Heart right ventricle (tissue), 16 donors: ENCODE measurements at regions not wholly inside any gene's neighbourhood (a gene's known extent, or its start where the extent isn't known, plus 50 kb on each side); places are given as distances from the start of the nearest gene placed in this dataset.

Experiments
- ATAC-seq, 8 donors: fragments of 200-7000 bp; cut with Tn5 transposase; one replicate each; pipeline ENCODE4 v1.9.1; 2020; ENCODE audit warnings: mild to moderate bottlenecking in 8 of 8, moderate library complexity in 8 of 8, moderate number of reproducible peaks in 1 of 8
- DNase-seq, 2 donors: peaks; one replicate each; pipeline ENCODE4 v3.0.0-alpha.2; 2020
- H3K27ac ChIP-seq, 10 donors: fragments of 200-600 bp; sonication (generic) in 2 of 10; one replicate each; pipeline versions ENCODE4 v1.5.0 to v1.8.0; 2020 to 2022; ENCODE audit warnings: mild to moderate bottlenecking in 3 of 10
- H3K27me3 ChIP-seq, 7 donors: fragments of 200-600 bp; one replicate each; pipeline ENCODE4 v1.8.0; 2021 to 2022; ENCODE audit warnings: mild to moderate bottlenecking in 2 of 7
- H3K36me3 ChIP-seq, 9 donors: fragments of 200-600 bp; sonication (generic) in 1 of 9; one replicate each; pipeline versions ENCODE4 v1.5.0 to v1.8.0; 2020 to 2022; ENCODE audit warnings: mild to moderate bottlenecking in 2 of 9
- H3K4me1 ChIP-seq, 9 donors: fragments of 200-600 bp; sonication (generic) in 1 of 9; one replicate each; pipeline versions ENCODE4 v1.5.0 to v1.8.0; 2020 to 2022; ENCODE audit warnings: mild to moderate bottlenecking in 4 of 9
- H3K4me3 ChIP-seq, 10 donors: fragments of 200-600 bp; sonication (generic) in 2 of 10; one replicate each; pipeline versions ENCODE4 v1.5.0 to v1.8.0; 2020 to 2022; ENCODE audit warnings: mild to moderate bottlenecking in 7 of 10, moderate library complexity in 2 of 10
- H3K9me3 ChIP-seq, 11 donors: fragments of 200-600 bp in 10 of 11; sonication (generic) in 2 of 11; one replicate each; pipeline versions ENCODE4 v1.5.0 to v1.8.0; 2013 to 2022; ENCODE audit warnings: mild to moderate bottlenecking in 2 of 11, control low read depth in 1 of 11, moderate library complexity in 1 of 11
- CTCF ChIP-seq, 9 donors: fragments of 200-600 bp; sonication (generic) in 2 of 9; IDR thresholded peaks; one replicate each; pipeline versions ENCODE4 v1.5.0 to v1.8.0; 2021 to 2022; ENCODE audit warnings: antibody characterized with exemption in 9 of 9, mild to moderate bottlenecking in 5 of 9, moderate library complexity in 1 of 9
- WGBS, 2 donors: extraction: QIAGEN DNeasy Blood & Tissue Kit; methylation state at CpG; one replicate each; pipeline ENCODE4 v1.1.7; 2013; ENCODE audit warnings: inconsistent platforms in 1 of 2; 5-methylcytosine and 5-hydroxymethylcytosine counted together
- intact Hi-C, 10 donors: fragments of 100-400 bp; cut with DNase I; formaldehyde crosslinking; loops; one replicate each; pipeline versions ENCODE4 v1.11.1 to v1.14.2; 2022
- donor health status: Arrhythmogenic right ventricular cardiomyopathy.
- donor health status: ischemic (EF 13 %, LVEDD 7.1; RV severe dilation, severe dysfunction).
- donor health status: healthy with polysubstance abuse.
- donor health status: DM: no; HTN: yes; CAD: no.
- donor health status: DM: no; HTN: no; CAD: no.
- donor health status: ischemic (EF 25% LVEDD 6.9; RV normal size, moderate dysfunction).
- donor health status: ischemic (EF 25% LVEDD 5.7; RV mildly dilated, moderate dysfunction).
- donor health status: healthy.
- donor health status: DM: yes; HTN: yes; CAD: no.
- donor health status: Ischemic cardiomyopathy.
- donor health status: ischemic (EF 35%, LVEDD 5.7; RV mildly dilated, moderate dysfunction).
- donor health status: nonischemic (EF 11% LVEDD 7.7; RV severe dilation, severe dysfunction).
- donor health status: DM: yes; HTN: yes; CAD: no.
- donor health status: PGD.
- donor health status: ischemic (EF 29% LVEDD 5.4; RV normal size, mild dysfunction).
- donor health status: nonischemic (EF 23%, LVEDD 6.1; RV moderate dilation, normal function).

- TF ChIP-seq CTCF (IDR thresholded peaks at IDR 0.05): no peak
- no peaks in the 10 kb centered on the region for H3K27me3 ChIP-seq
- no peak overlapping the region for H3K4me3 ChIP-seq
- DNase-seq (no peak), ATAC-seq (no peak)
- no peaks in the 10 kb centered on the region for H3K4me1 ChIP-seq
- intact Hi-C loops: no loop called here
- no peaks in the 10 kb centered on the region for H3K36me3 ChIP-seq
- H3K9me3 ChIP-seq: no peaks in the 10 kb centered on the region
- no peak overlapping the region for H3K27ac ChIP-seq
Measured at GRCh38 chr18:40917056-40917455, 1038.0 kb upstream of the PIK3C3 start.

GRCh38 chr18:40915724-40916123 is 1039.3 kb upstream of the PIK3C3 start:
- TF ChIP-seq CTCF (IDR thresholded peaks at IDR 0.05): no peak
- Histone ChIP-seq H3K27ac (no peak overlapping the region), H3K4me1 (no peaks in the 10 kb centered on the region), H3K27me3 (no peaks in the 10 kb centered on the region), H3K9me3 (no peaks in the 10 kb centered on the region), H3K36me3 (no peaks in the 10 kb centered on the region), H3K4me3 (no peak overlapping the region)
- WGBS, 2 donors: 92 to 95% methylated on average over 4 of the region's 4 CpGs
- ATAC-seq: no peak
- no peak for DNase-seq
- intact Hi-C loops: no loop called here

- H3K27ac ChIP-seq: no peak overlapping the region
- H3K4me1 ChIP-seq: no peaks in the 10 kb centered on the region
- no peaks in the 10 kb centered on the region for H3K9me3 ChIP-seq
- intact Hi-C loops: no loop called here
- H3K4me3 ChIP-seq: no peak overlapping the region
- ATAC-seq (no peak), DNase-seq (no peak)
- no peaks in the 10 kb centered on the region for H3K36me3 ChIP-seq
- H3K27me3 ChIP-seq: no peaks in the 10 kb centered on the region
- no peak for TF ChIP-seq CTCF (IDR thresholded peaks at IDR 0.05)
- 84 to 90% methylated on average over 4 of the region's 4 CpGs for WGBS, 2 donors
Measured at GRCh38 chr18:40911582-40912254, 1043.3 kb upstream of the PIK3C3 start.

GRCh38 chr18:40911041-40911440 is 1044.0 kb upstream of the PIK3C3 start:
- TF ChIP-seq CTCF (IDR thresholded peaks at IDR 0.05): no peak
- Histone ChIP-seq H3K9me3 (no peaks in the 10 kb centered on the region), H3K4me3 (no peak overlapping the region), H3K36me3 (no peaks in the 10 kb centered on the region), H3K27ac (no peak overlapping the region), H3K4me1 (no peaks in the 10 kb centered on the region), H3K27me3 (no peaks in the 10 kb centered on the region)
- WGBS, 2 donors: 85 to 86% methylated on average over 3 of the region's 3 CpGs
- DNase-seq (no peak), ATAC-seq (no peak)
- intact Hi-C loops: no loop called here
